Jurkat, Clone E6-1 (cell line): ENCODE measurements at regions not wholly inside any gene's neighbourhood (a gene's known extent, or its start where the extent isn't known, plus 50 kb on each side); places are given as distances from the start of the nearest gene placed in this dataset.
"Not testable (repeated sequence)": the region's sequence is repeated elsewhere in the genome, so short reads cannot be mapped to it uniquely, and the experiment has no call there.

Experiments used
- DNase-seq: peaks from one replicate; pipeline ENCODE4 v3.0.0-alpha.2; 2011; ENCODE audit warnings: low read depth, low spot score
- H3K4me3 ChIP-seq: 2 replicates; pipeline ENCODE4 v1.5.1; 2011; ENCODE audit warnings: mild to moderate bottlenecking, low read length, control low read depth, moderate library complexity

DNA sequence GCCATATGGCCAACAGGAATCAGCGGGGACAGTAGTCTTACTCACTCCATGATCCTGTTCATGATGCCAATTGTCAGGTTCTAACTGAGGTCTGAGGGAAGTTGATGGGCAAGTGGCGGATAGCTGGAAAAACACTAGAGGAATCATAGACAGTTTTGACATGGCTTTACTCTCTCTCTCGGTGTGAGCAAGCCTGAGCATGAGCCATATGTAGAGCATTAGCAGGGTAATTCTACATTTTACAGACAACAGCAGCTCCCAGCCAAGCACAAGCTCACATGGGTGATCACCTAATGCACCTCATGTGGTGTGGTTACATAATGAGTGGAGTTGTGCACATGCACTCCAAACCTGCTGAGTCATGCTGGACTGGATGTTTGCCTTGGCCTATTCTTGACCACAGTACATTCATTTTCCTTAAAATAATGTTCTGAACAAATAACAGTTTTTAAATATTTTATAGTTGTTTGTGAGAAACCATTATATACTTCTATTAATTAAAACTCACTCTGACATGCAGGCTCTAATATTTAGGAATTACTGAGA, 429.2 kb downstream of the GPAT3 start:
- no peak overlapping the region for H3K4me3 ChIP-seq
- DNase-seq, result no peak

DNA sequence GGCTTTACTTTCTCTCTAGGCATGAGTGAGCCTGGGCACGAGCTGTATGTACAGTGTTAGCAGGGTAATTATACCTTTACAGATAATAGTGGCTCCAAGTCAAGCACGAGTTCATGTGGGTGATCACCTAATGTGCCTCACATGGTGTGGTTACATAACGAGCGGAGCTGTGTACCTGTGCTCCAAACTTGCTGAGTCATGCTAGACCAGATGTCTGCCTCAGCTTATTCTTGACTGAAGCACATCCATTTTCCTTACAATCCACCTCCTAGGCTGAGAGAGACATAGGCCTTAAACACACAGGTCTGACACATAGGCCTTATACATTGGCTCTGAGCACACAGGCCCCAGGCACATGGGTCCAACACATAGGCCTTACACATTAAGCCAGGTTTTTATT, 426.6 kb downstream of the GPAT3 start:
- H3K4me3 ChIP-seq, result no peak overlapping the region
- DNase-seq, result no peak

DNA sequence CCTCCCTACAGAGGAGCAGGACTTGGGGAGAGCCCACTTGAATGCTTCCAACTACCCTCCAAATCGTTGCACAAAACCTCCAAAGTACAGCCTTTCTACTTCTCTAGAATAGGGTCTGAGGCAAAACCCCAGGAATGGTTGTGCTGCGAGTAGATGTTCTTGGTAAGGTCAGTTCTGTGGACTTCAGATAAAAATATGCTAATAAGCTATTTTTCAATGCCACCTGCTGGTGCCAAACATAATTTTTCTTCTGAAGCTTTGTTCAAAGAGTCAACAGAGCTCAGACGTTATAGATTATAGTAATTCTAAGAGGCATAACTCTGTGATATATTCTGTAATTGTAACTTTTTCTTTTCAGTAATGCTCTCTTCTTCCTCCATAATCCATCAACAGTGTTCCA, 425.7 kb downstream of the GPAT3 start:
- no peak overlapping the region for H3K4me3 ChIP-seq
- no peak for DNase-seq

DNA sequence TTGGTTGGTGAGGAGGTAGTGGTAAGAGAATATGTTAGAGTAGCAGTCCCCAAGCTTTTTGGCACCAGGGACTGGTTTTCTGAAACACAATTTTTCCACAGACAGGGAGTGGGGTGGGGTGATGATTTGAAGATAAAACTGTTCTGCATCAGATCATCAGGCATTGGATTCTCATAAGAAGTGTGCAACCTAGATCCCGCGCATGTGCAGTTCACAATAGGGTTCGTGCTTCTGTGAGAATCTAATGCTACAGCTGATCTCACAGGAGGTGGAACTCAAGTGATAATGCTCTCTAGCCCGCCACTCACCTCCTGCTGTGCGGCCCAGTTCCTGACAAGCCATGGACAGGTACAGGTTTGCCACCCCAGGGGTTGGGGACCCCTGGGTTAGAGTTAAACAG, 423.3 kb downstream of the GPAT3 start:
- H3K4me3 ChIP-seq, result no peak overlapping the region
- DNase-seq, result no peak

DNA sequence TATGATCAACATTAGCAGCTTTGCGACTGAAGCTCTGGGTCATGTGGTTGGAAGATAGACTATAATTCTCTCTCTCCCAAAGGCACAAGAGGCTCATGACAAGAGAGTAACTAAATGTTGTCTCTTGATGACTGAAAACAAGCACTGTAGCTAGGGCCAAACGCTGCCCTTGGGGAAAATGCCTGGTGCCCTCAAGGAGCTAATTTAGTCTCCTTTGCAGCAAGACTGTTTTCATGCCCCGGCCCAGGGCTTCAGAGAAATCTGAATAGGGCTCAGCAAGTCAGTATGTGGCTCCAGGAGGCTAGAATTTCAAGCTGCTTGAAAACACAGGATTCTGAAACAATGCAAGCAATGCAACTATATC, 411.9 kb downstream of the GPAT3 start:
- H3K4me3 ChIP-seq, result no peak overlapping the region
- DNase-seq, result no peak

DNA sequence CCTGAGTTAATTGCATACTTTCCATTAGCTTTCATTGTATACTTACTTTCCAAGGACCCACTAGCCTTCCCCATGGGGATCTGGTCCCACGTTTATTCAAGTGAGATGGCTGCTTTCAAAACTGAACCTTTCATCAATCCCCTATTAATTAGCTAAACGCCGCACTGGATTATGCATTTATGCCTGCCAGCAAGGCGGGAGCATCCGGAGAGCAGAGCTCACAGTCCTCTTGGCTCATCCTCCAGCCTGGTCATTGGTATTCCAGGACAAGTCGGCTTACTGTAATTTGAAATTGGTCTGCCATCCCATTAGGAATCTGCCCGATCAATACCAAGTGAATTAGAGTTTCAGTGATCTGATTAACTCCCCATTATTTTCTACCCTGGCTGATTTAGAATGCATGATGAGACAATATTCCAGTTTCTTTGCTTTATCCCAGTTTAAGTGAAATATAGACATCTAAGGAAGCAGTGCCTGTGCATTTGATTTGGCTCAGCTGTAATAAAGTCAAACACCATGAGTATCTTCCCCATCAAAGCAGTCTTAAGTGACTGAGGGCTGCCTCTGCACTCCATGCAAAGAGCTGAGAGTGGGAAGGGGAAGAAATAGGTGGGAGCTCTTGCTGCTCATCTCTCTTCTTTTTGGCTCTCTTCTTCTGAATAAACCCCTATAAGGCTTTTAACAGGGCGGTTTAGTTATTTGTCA, 411.4 kb downstream of the GPAT3 start:
- no peak for DNase-seq
- no peak overlapping the region for H3K4me3 ChIP-seq

DNA sequence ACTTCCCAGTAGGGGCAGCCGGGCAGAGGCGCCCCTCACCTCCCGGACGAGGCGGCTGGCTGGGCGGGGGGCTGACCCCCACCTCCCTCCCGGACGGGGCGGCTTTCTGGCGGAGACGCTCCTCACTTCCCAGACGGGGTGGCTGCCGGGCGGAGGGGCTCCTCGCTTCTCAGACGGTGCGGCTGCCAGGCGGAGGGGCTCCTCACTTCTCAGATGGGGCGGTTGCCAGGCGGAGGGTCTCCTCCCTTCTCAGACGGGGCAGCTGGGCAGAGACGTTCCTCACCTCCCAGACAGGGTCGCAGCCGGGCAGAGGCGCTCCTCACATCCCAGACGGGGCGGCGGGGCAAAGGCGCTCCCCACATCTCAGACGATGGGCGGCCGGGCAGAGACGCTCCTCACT, 407.8 kb downstream of the GPAT3 start:
- H3K4me3 ChIP-seq, DNase-seq: not testable (repeated sequence)

DNA sequence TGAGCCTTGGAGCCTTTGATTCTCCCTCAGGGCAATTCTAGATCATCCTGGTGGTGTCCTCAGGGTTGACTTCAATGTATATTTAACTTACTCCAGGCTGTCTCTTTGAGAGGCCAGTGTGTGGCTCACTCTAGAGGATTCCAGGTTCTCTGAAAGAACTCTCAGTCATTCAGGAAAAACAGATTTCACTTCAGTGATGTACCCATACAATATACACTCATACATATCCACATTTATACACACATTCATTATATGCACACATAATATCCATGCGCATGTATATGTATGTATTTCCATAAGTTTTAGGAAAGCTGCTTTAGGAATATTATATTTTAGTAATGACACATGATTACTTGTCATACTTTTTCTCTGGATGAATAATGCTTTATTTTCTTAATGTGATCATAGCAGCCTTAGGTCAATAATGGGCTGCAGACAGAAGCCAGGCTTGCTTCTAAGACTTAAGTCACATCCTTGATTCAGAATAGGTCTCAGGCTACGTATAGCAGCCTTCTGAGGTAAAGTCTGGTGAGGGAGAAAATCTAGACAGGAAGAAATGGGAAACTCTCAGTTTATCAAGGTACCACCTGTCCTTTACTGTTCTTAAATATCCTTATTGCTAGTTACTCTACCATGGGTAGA, 397.0 kb downstream of the GPAT3 start:
- DNase-seq, result no peak
- H3K4me3 ChIP-seq, result no peak overlapping the region

DNA sequence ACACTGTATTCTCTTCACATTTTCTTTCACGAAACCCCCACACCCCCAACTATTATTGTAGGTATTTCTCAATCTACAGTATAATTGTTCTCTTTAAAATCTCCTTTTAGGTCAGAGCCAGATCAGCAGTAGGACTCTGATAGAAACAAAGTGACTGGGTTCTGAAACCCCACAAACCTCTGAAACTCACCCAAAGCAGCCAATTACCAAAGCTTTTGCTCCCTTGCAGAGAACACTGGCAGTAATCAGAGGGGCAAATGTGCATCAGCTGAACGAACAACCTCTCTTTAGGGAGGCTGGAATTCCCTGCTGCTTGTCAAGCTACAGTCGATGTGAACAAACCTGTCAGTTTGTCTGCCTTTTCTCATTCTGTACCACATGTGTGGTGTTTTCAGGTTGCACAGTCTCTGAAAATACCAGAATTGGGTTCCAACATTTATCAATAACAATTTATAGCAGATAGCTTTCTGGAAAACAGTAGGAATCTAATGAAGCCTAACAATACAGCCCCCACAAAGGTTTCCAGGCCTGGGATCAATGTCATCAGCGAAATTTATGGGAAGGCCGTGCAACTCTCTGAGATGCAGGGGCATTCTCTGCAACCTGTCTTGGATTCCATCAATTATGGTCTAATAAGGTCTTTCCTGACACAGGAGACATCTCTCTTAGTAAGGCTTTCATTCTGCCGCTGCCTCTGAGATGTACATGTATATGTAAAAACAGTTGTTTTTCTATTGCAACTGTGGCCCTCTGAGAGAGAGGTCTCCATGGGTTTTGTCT, 395.9 kb downstream of the GPAT3 start:
- DNase-seq, result no peak

DNA sequence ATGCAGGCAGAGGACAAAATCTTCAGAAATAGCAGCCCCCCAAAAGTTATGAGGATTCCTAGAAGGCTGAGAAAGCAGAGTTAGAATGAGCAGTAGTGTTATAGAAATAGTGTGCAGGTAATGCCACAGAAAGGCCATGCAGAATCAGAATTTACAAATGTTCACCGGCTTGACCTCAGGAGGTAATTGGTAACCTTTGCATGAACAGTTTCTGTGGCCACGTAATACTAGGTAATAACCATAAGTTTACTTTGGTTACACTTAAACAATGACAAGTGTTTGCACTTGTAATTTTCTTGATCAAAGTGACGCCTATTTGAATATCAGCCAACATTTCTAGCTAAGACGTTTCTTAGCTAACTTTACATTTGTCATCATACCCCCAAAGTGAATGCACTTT, 393.6 kb downstream of the GPAT3 start:
- H3K4me3 ChIP-seq, result no peak overlapping the region
- DNase-seq, result no peak

More for the DNA sequence above, 395.9 kb downstream of the GPAT3 start:
- H3K4me3 ChIP-seq, result no peak overlapping the region

DNA sequence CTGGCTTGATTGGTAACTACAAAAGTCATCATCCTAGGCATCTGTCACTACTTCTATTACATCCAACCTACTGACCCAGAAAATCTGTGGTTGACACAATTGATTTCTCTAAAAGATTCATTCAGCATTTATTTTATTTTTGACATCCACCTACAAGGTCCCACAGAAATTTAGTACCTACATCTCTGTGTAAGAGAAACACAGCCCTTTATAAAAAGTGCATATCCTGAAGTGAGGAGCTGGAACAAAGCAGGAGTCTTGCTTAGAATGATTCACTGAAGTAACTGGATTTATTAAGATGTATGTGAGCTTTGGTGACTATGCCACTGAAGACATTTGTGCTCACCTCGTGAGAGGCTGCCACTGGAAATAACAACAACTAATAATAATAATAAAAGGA, 391.0 kb downstream of the GPAT3 start:
- H3K4me3 ChIP-seq, result no peak overlapping the region
- DNase-seq, result no peak

DNA sequence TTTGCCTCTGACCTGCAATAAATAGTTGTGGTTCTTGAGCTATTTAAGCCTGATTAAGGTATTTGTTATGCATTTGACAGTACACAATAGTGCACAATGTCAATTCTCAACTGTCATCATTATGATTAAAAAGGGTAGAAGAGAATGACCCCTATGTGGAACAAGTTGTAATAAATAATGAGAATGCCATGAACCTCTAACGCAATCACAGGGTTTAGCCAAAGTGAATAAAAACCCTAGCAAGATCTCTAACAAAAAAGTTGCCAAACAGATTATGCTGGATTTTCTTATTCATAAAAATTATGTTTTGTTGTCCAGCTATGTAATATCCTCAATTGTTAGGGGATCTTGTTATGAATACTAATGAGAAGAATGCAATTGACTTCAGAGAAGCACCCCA, 387.4 kb downstream of the GPAT3 start:
- no peak overlapping the region for H3K4me3 ChIP-seq
- DNase-seq, result no peak

DNA sequence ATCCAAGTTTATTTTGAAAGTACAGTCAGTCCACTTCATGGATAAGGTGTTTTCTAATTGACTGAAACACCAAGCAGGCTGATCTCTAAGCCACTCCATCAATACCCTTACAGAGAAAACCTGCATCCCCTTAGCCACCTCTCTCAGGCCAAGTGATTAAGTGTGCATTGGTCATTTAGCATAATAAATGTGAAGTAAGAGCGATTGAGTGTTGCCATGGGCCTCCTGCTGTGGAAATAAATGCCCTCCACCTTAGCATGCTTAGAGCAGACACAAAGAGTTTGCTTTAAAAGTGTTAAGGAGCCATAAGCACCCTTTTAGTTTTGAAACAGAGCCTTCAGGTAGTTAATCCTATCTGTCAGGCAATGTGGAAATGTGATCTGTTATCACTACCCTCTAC, 386.5 kb downstream of the GPAT3 start:
- no peak overlapping the region for H3K4me3 ChIP-seq
- no peak for DNase-seq

DNA sequence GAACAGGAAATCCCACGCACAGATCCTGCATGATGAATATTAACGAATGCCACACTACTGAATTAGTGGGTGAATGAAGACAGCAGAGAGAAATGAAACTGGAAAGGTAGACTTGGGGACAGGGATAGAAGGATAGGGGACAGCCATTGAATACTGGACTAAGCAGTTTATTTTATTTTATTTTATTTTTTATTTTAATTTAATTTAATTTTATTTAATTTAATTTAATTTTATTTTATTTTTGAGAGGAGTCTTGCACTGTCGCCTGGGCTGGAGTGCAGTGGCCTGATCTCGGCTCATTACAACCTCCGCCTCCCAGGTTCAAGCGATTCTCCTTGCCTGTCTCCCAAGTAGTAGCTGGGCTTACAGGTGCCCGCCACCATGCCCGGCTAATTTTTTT, 385.2 kb downstream of the GPAT3 start:
- H3K4me3 ChIP-seq, result no peak overlapping the region
- no peak for DNase-seq

DNA sequence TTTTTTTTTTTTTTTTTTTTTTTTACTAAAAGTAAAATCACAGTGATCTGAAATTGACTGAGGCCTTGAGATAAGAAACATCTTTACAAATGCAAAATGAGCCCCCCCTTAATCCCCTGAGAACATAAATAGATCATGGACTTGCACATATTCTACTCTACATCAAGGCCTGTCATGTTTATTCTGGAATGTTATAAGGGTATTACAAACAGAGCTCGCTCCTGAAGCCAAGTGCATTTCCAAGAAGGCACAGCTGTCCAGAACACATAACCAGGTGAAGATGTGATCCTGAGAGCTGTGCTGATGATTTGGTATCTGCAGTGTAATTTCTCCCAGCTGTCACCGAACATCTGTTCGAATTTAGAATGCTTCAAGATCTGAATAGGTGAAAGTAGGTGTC, 384.5 kb downstream of the GPAT3 start:
- no peak overlapping the region for H3K4me3 ChIP-seq
- no peak for DNase-seq

DNA sequence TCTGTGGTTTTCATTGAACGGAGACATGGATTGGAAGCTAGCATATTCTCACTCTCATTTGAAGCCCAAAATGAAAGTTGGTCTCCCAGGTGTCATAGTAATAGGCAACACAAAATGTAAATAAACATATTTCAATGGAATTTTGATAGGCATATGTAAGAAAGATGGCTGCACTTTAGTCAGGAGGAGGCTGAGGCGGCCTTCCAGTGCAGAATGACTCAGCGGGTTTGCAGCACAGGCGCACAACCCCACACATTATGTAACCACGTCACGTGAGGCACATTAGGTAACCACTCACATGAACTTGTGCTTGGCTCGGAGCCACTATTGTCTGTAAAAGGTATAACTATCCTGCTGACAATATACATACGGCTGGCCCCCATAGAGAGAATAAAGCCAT, 381.7 kb downstream of the GPAT3 start:
- DNase-seq, result no peak
- no peak overlapping the region for H3K4me3 ChIP-seq

DNA sequence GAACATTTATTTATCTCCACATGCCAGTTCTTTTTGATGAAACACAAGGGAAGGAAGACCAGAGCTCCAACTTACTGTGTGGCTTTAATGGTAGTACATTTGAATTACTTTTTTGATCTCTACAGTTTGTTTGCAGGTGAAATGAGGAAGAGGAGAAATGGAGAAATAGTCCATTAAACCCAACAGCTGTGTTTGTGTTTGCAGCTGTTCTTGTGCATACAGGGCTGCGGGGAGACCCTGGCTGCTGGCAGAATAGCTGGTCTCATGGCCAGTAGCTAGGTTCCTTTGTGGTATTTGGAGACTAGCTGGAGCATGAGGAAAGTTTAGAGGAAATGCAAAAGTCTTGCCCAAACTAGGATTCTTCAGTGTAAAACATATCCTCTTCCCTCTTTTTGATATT, 374.8 kb downstream of the GPAT3 start:
- no peak for DNase-seq
- H3K4me3 ChIP-seq, result no peak overlapping the region

DNA sequence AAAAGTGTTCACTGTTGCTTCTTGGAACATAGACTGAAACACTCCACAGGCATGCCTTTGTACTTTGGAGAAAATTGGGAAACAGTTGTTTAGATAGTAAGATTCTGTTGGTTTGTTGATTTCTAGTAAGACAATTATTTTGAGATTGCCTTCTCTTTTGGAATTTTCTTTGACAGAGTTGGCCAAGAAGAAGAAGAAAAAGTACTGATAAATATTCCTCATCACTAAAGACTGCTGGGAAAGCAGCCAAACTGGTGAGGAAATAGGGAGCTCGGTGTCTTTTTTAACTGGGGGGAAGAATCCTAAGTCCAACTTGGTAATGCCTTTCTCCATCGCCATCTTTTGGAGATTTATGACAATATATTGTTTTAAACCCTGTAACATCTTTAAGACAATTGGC, 370.7 kb downstream of the GPAT3 start:
- no peak for DNase-seq
- no peak overlapping the region for H3K4me3 ChIP-seq

DNA sequence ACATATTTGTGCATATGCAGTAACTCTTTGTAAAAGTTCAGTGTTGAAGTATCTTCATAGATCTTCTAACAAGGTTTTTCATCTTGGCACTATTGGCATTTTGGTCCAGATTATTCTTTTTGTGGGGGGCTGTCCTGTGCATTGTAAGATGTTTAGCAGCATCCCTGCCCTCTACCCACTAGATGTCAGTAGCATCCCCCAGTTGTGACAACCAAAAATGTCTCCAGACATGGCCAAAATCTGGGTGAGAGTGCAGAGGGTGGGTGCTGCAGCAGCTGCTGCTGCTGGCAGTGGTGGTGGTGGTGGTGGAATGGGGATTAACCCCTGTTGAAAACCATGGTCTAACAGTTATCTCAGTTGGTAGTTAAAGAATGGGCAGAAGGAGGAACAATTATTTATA, 370.0 kb downstream of the GPAT3 start:
- DNase-seq, result peak; percentile 3
- H3K4me3 ChIP-seq, result no peak overlapping the region

DNA sequence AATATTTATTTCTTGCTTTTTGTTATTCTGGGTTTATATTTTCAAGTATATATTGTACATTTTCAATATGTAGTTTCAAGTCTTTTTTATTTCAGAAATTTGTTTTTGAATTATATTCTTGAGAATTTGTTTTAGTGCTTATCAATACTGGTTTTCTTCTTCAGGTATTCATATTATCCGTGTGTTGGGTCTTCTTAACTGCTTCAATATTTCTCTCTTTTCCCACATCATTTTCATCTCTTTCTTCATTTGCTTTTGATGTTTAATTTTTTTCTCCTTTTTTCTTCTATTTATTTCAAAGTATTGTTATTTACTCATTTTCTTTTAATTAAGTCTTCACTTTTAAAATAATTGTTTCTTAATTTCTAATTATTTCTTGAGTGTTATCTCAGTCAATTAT, 367.8 kb downstream of the GPAT3 start:
- H3K4me3 ChIP-seq, DNase-seq: not testable (repeated sequence)
